ENCODE measurements at regions not wholly inside any gene's neighbourhood (a gene's known extent, or its start where the extent isn't known, plus 50 kb on each side); places are given as distances from the start of the nearest gene placed in this dataset.
A peak's percentile ranks its signal among the peaks of the same experiment; 100 is the strongest.

DNA sequence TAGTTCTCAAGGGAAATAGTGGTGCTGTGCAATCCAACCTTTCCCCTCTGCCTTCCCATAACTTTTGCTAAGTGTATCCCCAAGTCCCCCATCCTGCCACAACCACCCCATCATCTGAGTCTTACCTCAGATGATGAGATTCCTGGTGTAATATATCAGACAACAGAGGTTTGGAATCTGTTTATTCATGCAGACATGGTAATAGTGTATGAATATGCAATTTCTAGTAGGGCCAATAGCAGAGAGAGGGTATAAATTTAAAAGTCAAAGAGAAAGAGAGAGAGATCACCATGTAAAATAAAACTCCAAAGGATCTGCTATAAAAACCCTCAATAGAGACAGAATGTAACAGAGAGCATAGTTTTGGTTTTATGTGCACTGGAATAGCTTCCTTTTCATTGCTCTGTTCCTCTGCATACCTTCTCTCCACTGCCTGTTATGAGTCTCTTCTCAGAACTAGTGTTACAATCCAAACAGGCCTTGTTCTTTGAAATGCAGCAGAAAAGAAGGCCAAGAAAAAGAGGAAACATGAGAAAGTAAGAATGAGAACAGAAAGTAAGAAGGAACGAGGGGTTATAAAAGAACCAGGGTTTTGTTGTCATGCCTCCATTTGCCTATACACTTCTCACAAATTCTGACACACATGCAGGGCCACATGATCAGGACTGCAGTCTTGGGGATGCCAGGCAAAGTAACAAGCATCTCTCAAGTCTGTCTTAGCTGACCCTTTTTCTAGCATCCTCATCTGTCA is 278.0 kb downstream of the CETN3 start:
- BruUV-seq (replicated peaks), result no TSS peak
- H3K36me3 ChIP-seq (ENCODE audit: insufficient read depth, low read length), result no peaks in the 10 kb centered on the region
- intact Hi-C loops (cut with micrococcal nuclease; ENCODE audit: unreplicated experiment), result no loop called here
- H3K4me1 ChIP-seq (ENCODE audit: insufficient read depth, low read length, poor library complexity, severe bottlenecking), result no peaks in the 10 kb centered on the region
- H3K79me2 ChIP-seq (ENCODE audit: insufficient read depth, low read depth, low read length), result no peaks in the 10 kb centered on the region
- H3K4me2 ChIP-seq (ENCODE audit: low read length), result no peak overlapping the region
- CTCF ChIA-PET (ENCODE audit: unreplicated experiment), result no interaction called here
- H3K9me2 ChIP-seq (ENCODE audit: insufficient read depth, low read length), result no peaks in the 10 kb centered on the region
- DNase-seq (ENCODE audit: low spot score), result no peak
- POLR2A ChIA-PET, result no interaction called here
- TF ChIP-seq, protein P1, sequence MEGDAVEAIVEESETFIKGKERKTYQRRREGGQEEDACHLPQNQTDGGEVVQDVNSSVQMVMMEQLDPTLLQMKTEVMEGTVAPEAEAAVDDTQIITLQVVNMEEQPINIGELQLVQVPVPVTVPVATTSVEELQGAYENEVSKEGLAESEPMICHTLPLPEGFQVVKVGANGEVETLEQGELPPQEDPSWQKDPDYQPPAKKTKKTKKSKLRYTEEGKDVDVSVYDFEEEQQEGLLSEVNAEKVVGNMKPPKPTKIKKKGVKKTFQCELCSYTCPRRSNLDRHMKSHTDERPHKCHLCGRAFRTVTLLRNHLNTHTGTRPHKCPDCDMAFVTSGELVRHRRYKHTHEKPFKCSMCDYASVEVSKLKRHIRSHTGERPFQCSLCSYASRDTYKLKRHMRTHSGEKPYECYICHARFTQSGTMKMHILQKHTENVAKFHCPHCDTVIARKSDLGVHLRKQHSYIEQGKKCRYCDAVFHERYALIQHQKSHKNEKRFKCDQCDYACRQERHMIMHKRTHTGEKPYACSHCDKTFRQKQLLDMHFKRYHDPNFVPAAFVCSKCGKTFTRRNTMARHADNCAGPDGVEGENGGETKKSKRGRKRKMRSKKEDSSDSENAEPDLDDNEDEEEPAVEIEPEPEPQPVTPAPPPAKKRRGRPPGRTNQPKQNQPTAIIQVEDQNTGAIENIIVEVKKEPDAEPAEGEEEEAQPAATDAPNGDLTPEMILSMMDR (conservative IDR thresholded peaks at IDR 0.05; ENCODE audit: low read length), result no peak
- no peak for TF ChIP-seq EZH2phosphoT487 (IDR thresholded peaks at IDR 0.05; ENCODE audit: borderline replicate concordance, low read depth, low read length)
- no peak overlapping the region for H3K27ac ChIP-seq (ENCODE audit: low read depth, low read length, poor library complexity, severe bottlenecking)
- H4K20me1 ChIP-seq (ENCODE audit: insufficient read depth, low read length), result no peaks in the 10 kb centered on the region
- no peaks in the 10 kb centered on the region for H3K9me3 ChIP-seq (ENCODE audit: low read length)
- 0 out of 2 replicates have a peak overlapping the region, but pooled peaks have one; percentile 22 for H2AFZ ChIP-seq (ENCODE audit: low read length)
- no peak overlapping the region for H3K4me3 ChIP-seq (ENCODE audit: low read depth, low read length, poor library complexity, severe bottlenecking)

GRCh38 chr5:90128551-90128950 is 281.0 kb downstream of the CETN3 start:
- no peaks in the 10 kb centered on the region for H3K4me1 ChIP-seq (ENCODE audit: insufficient read depth, low read length, poor library complexity, severe bottlenecking)
- POLR2A ChIA-PET, result no interaction called here
- no peak for DNase-seq (ENCODE audit: low spot score)
- no peak overlapping the region for H3K27ac ChIP-seq (ENCODE audit: low read depth, low read length, poor library complexity, severe bottlenecking)
- TF ChIP-seq EZH2phosphoT487 (IDR thresholded peaks at IDR 0.05; ENCODE audit: borderline replicate concordance, low read depth, low read length), result no peak
- TF ChIP-seq, protein P1 (conservative IDR thresholded peaks at IDR 0.05; ENCODE audit: low read length), result no peak
- H2AFZ ChIP-seq (ENCODE audit: low read length), result no peak overlapping the region
- H3K79me2 ChIP-seq (ENCODE audit: insufficient read depth, low read depth, low read length), result no peaks in the 10 kb centered on the region
- intact Hi-C loops (cut with micrococcal nuclease; ENCODE audit: unreplicated experiment), result no loop called here
- H3K36me3 ChIP-seq (ENCODE audit: insufficient read depth, low read length), result no peaks in the 10 kb centered on the region
- H3K9me2 ChIP-seq (ENCODE audit: insufficient read depth, low read length), result no peaks in the 10 kb centered on the region
- no peak overlapping the region for H3K4me3 ChIP-seq (ENCODE audit: low read depth, low read length, poor library complexity, severe bottlenecking)
- no peaks in the 10 kb centered on the region for H4K20me1 ChIP-seq (ENCODE audit: insufficient read depth, low read length)
- CTCF ChIA-PET (ENCODE audit: unreplicated experiment), result no interaction called here
- H3K4me2 ChIP-seq (ENCODE audit: low read length), result no peak overlapping the region
- H3K9me3 ChIP-seq (ENCODE audit: low read length), result no peaks in the 10 kb centered on the region
- no TSS peak for BruUV-seq (replicated peaks)

GRCh38 chr5:90119531-90119971 is 290.0 kb downstream of the CETN3 start:
- Histone ChIP-seq H3K79me2 (ENCODE audit: insufficient read depth, low read depth, low read length) (no peaks in the 10 kb centered on the region), H3K4me1 (ENCODE audit: insufficient read depth, low read length, poor library complexity, severe bottlenecking) (no peaks in the 10 kb centered on the region), H3K9me3 (ENCODE audit: low read length) (no peaks in the 10 kb centered on the region), H3K27ac (ENCODE audit: low read depth, low read length, poor library complexity, severe bottlenecking) (no peak overlapping the region), H3K9me2 (ENCODE audit: insufficient read depth, low read length) (no peaks in the 10 kb centered on the region), H3K36me3 (ENCODE audit: insufficient read depth, low read length) (no peaks in the 10 kb centered on the region), H3K4me3 (ENCODE audit: low read depth, low read length, poor library complexity, severe bottlenecking) (no peak overlapping the region), H4K20me1 (ENCODE audit: insufficient read depth, low read length) (no peaks in the 10 kb centered on the region), H3K4me2 (ENCODE audit: low read length) (no peak overlapping the region), H2AFZ (ENCODE audit: low read length) (no peak overlapping the region)
- ChIA-PET CTCF (ENCODE audit: unreplicated experiment) (no interaction called here), POLR2A (no interaction called here)
- intact Hi-C loops (cut with micrococcal nuclease; ENCODE audit: unreplicated experiment), result no loop called here
- TF ChIP-seq EZH2phosphoT487 (IDR thresholded peaks at IDR 0.05; ENCODE audit: borderline replicate concordance, low read depth, low read length), result no peak
- TF ChIP-seq, protein P1 (conservative IDR thresholded peaks at IDR 0.05; ENCODE audit: low read length), result no peak
- DNase-seq (ENCODE audit: low spot score), result no peak
- no TSS peak for BruUV-seq (replicated peaks)

Measured in OCI-LY7 (cell line).